GM23338 (cell line): ENCODE measurements at regions not wholly inside any gene's neighbourhood (a gene's known extent, or its start where the extent isn't known, plus 50 kb on each side); places are given as distances from the start of the nearest gene placed in this dataset.

Experiments
- ATAC-seq: fragments of 200-7000 bp; cut with Tn5 transposase; 3 replicates; pipeline ENCODE4 v1.9.1; 2020
- DNase-seq: peaks from one replicate; pipeline ENCODE4 v3.0.0-alpha.2; 2015; ENCODE audit warnings: low spot score
- H2AFZ ChIP-seq: fragments of 200-600 bp; sonication (generic); 2 replicates; pipeline ENCODE4 v1.8.0; 2016; ENCODE audit warnings: antibody characterized with exemption, mild to moderate bottlenecking, moderate library complexity
- H3F3A ChIP-seq: fragments of 200-600 bp; sonication (generic); replicated peaks from 2 replicates; pipeline ENCODE4 v1.8.0; 2017; ENCODE audit warnings: antibody characterized with exemption, mixed run types, low read depth
- H3K27ac ChIP-seq: fragments of 200-600 bp; sonication (generic); 2 replicates; pipeline ENCODE4 v1.6.1; 2016; ENCODE audit warnings: low read depth
- H3K27me3 ChIP-seq: fragments of 200-600 bp; sonication (generic); 2 replicates; pipeline ENCODE4 v1.8.0; 2016; ENCODE audit warnings: mild to moderate bottlenecking, mixed run types, moderate library complexity; ENCODE audit not compliant: insufficient read depth
- H3K36me3 ChIP-seq: fragments of 200-600 bp; sonication (generic); 2 replicates; pipeline ENCODE4 v1.8.0; 2016; ENCODE audit warnings: mild to moderate bottlenecking; ENCODE audit not compliant: insufficient read depth
- H3K4me1 ChIP-seq: fragments of 200-600 bp; sonication (generic); 2 replicates; pipeline ENCODE4 v1.8.0; 2016; ENCODE audit warnings: mild to moderate bottlenecking, moderate library complexity; ENCODE audit not compliant: insufficient read depth
- H3K4me2 ChIP-seq: fragments of 200-600 bp; sonication (generic); 2 replicates; pipeline ENCODE4 v1.7.1; 2017; ENCODE audit warnings: mixed run types
- H3K4me3 ChIP-seq: fragments of 200-600 bp; sonication (generic); 2 replicates; pipeline ENCODE4 v1.6.1; 2016; ENCODE audit warnings: mixed run types
- H3K79me2 ChIP-seq: fragments of 200-600 bp; sonication (generic); replicated peaks from 2 replicates; pipeline ENCODE4 v1.8.0; 2017; ENCODE audit warnings: mild to moderate bottlenecking; ENCODE audit not compliant: insufficient read depth
- H3K9me2 ChIP-seq: fragments of 200-600 bp; sonication (generic); 2 replicates; pipeline ENCODE4 v1.8.0; 2017; ENCODE audit not compliant: insufficient read depth
- H4K20me1 ChIP-seq: fragments of 200-600 bp; sonication (generic); replicated peaks from 2 replicates; pipeline ENCODE4 v1.8.0; 2017; ENCODE audit warnings: mild to moderate bottlenecking; ENCODE audit not compliant: insufficient read depth
- H3K27ac Mint-ChIP-seq: 2 replicates; pipeline ENCODE4 v1.8.0; 2020; ENCODE audit warnings: inconsistent platforms, mild to moderate bottlenecking, moderate library complexity, mixed read lengths
- H3K27me3 Mint-ChIP-seq: 3 replicates; pipeline ENCODE4 v1.8.0; 2022; ENCODE audit warnings: low read depth, mild to moderate bottlenecking, moderate library complexity, mixed read lengths, inconsistent platforms; ENCODE audit not compliant: insufficient read depth, poor library complexity
- H3K36me3 Mint-ChIP-seq: 3 replicates; pipeline ENCODE4 v1.8.0; 2021; ENCODE audit warnings: low read depth, mild to moderate bottlenecking, inconsistent platforms, moderate library complexity, mixed read lengths
- H3K4me1 Mint-ChIP-seq: 3 replicates; pipeline ENCODE4 v1.8.0; 2020; ENCODE audit warnings: mild to moderate bottlenecking, inconsistent platforms, mixed read lengths
- H3K4me3 Mint-ChIP-seq: 3 replicates; pipeline ENCODE4 v1.8.0; 2021; ENCODE audit warnings: moderate library complexity, mild to moderate bottlenecking, inconsistent platforms, mixed read lengths
- H3K9me3 Mint-ChIP-seq: 3 replicates; pipeline ENCODE4 v1.8.0; 2020; ENCODE audit warnings: moderate library complexity, mild to moderate bottlenecking, inconsistent platforms, mixed read lengths
- CREB1 ChIP-seq: fragments of 250-450 bp; sonication (Bioruptor Pico); IDR thresholded peaks from 2 replicates; pipeline ENCODE4 v1.5.0; 2020; ENCODE audit warnings: low read depth, mild to moderate bottlenecking, moderate library complexity
- EZH2 ChIP-seq: fragments of 200-600 bp; sonication (generic); IDR thresholded peaks from one replicate; pipeline ENCODE4 v1.8.0; 2017; ENCODE audit warnings: antibody characterized with exemption, mild to moderate bottlenecking, low read depth; ENCODE audit not compliant: unreplicated experiment
- EZH2phosphoT487 ChIP-seq: fragments of 200-600 bp; sonication (generic); IDR thresholded peaks from one replicate; pipeline ENCODE4 v1.8.1; 2018; ENCODE audit warnings: antibody characterized with exemption; ENCODE audit not compliant: unreplicated experiment
- JUNB ChIP-seq: IDR thresholded peaks from one replicate; pipeline ENCODE4 v1.6.1; 2016; ENCODE audit warnings: antibody characterized with exemption; ENCODE audit not compliant: unreplicated experiment
- NANOG ChIP-seq: IDR thresholded peaks from 2 replicates; pipeline ENCODE4 v1.6.1; 2016; ENCODE audit warnings: antibody characterized with exemption, borderline replicate concordance
- POLR2AphosphoS5 ChIP-seq: IDR thresholded peaks from 2 replicates; pipeline ENCODE4 v1.6.1; 2016; ENCODE audit warnings: antibody characterized with exemption, low read depth
- STAT1 ChIP-seq: IDR thresholded peaks from one replicate; pipeline ENCODE4 v1.6.1; 2016; ENCODE audit warnings: antibody characterized with exemption; ENCODE audit not compliant: unreplicated experiment
- ZNF114 ChIP-seq: fragments of 250-450 bp; sonication (Bioruptor Pico); IDR thresholded peaks from 2 replicates; pipeline ENCODE4 v1.5.0; 2020; ENCODE audit warnings: mild to moderate bottlenecking, moderate library complexity
- ZNF331 ChIP-seq: fragments of 250-450 bp; sonication (Bioruptor Pico); IDR thresholded peaks from 2 replicates; pipeline ENCODE4 v1.5.0; 2020; ENCODE audit warnings: low read depth, mild to moderate bottlenecking, moderate library complexity
- TF ChIP-seq, protein P1 (sequence below): IDR thresholded peaks from one replicate; pipeline ENCODE4 v1.6.1; 2018; ENCODE audit warnings: antibody characterized with exemption; ENCODE audit not compliant: unreplicated experiment
- TF ChIP-seq, protein P2 (sequence below): IDR thresholded peaks from 2 replicates; pipeline ENCODE4 v1.6.1; 2016; ENCODE audit warnings: antibody characterized with exemption
- TF ChIP-seq, protein P3 (sequence below), 2 experiments: fragments of 200-600 bp in 1 of 2; sonication (generic) in 1 of 2; conservative IDR thresholded peaks; 2 replicates each; pipeline versions ENCODE4 v1.5.1 to v1.6.1; 2016 to 2017; ENCODE audit warnings: antibody characterized with exemption in 2 of 2, low read depth in 2 of 2, mild to moderate bottlenecking in 2 of 2, moderate library complexity in 1 of 2
- TF ChIP-seq, protein P4 (sequence below): fragments of 250-450 bp; sonication (Bioruptor Pico); IDR thresholded peaks from 2 replicates; pipeline ENCODE4 v1.5.0; 2020; ENCODE audit warnings: mild to moderate bottlenecking, moderate library complexity

DNA sequence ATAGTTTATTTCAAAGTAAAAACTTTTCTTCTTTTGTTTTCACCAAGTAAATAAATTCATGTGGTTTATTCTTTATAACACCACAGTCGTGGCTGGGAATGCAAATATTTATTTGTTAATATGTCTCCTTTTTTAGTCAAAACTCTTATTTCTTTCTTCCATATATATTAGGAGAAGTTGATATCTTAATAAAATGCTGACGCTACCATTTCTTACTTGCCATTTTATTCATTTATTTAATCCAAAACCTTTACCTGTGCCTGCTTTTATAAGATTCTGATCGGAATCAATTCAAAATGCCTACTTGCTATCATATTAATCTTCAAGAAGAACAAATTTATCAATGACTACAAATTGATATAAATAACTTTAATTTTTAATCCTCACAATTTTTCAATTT lies 362.9 kb upstream of the FSIP2 start:
- Histone ChIP-seq H2AFZ (no peak overlapping the region), H3K79me2 (no peaks in the 10 kb centered on the region), H3K4me3 (no peak overlapping the region), H3K36me3 (no peaks in the 10 kb centered on the region), H3K4me2 (no peak overlapping the region), H4K20me1 (no peaks in the 10 kb centered on the region), H3K4me1 (no peaks in the 10 kb centered on the region), H3K9me2 (peaks cover 4% of the 10 kb centered on the region; the same call in 1 of the 2 replicates), H3F3A (no peaks in the 10 kb centered on the region), H3K27me3 (no peaks in the 10 kb centered on the region), H3K27ac (no peak overlapping the region)
- H3K4me3 Mint-ChIP-seq, result no peak overlapping the region
- ATAC-seq (no peak), DNase-seq (no peak)
- no peak for TF ChIP-seq CREB1 (CRISPR knock-in tag)
- TF ChIP-seq ZNF331, result no peak
- TF ChIP-seq JUNB, result no peak
- TF ChIP-seq, protein P1, sequence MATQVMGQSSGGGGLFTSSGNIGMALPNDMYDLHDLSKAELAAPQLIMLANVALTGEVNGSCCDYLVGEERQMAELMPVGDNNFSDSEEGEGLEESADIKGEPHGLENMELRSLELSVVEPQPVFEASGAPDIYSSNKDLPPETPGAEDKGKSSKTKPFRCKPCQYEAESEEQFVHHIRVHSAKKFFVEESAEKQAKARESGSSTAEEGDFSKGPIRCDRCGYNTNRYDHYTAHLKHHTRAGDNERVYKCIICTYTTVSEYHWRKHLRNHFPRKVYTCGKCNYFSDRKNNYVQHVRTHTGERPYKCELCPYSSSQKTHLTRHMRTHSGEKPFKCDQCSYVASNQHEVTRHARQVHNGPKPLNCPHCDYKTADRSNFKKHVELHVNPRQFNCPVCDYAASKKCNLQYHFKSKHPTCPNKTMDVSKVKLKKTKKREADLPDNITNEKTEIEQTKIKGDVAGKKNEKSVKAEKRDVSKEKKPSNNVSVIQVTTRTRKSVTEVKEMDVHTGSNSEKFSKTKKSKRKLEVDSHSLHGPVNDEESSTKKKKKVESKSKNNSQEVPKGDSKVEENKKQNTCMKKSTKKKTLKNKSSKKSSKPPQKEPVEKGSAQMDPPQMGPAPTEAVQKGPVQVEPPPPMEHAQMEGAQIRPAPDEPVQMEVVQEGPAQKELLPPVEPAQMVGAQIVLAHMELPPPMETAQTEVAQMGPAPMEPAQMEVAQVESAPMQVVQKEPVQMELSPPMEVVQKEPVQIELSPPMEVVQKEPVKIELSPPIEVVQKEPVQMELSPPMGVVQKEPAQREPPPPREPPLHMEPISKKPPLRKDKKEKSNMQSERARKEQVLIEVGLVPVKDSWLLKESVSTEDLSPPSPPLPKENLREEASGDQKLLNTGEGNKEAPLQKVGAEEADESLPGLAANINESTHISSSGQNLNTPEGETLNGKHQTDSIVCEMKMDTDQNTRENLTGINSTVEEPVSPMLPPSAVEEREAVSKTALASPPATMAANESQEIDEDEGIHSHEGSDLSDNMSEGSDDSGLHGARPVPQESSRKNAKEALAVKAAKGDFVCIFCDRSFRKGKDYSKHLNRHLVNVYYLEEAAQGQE, result no peak
- no peak for TF ChIP-seq EZH2
- TF ChIP-seq POLR2AphosphoS5, result no peak
- TF ChIP-seq, protein P2, sequence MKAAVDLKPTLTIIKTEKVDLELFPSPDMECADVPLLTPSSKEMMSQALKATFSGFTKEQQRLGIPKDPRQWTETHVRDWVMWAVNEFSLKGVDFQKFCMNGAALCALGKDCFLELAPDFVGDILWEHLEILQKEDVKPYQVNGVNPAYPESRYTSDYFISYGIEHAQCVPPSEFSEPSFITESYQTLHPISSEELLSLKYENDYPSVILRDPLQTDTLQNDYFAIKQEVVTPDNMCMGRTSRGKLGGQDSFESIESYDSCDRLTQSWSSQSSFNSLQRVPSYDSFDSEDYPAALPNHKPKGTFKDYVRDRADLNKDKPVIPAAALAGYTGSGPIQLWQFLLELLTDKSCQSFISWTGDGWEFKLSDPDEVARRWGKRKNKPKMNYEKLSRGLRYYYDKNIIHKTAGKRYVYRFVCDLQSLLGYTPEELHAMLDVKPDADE, result no peak
- no peak for TF ChIP-seq STAT1
- no peak for TF ChIP-seq EZH2phosphoT487
- TF ChIP-seq, protein P3, sequence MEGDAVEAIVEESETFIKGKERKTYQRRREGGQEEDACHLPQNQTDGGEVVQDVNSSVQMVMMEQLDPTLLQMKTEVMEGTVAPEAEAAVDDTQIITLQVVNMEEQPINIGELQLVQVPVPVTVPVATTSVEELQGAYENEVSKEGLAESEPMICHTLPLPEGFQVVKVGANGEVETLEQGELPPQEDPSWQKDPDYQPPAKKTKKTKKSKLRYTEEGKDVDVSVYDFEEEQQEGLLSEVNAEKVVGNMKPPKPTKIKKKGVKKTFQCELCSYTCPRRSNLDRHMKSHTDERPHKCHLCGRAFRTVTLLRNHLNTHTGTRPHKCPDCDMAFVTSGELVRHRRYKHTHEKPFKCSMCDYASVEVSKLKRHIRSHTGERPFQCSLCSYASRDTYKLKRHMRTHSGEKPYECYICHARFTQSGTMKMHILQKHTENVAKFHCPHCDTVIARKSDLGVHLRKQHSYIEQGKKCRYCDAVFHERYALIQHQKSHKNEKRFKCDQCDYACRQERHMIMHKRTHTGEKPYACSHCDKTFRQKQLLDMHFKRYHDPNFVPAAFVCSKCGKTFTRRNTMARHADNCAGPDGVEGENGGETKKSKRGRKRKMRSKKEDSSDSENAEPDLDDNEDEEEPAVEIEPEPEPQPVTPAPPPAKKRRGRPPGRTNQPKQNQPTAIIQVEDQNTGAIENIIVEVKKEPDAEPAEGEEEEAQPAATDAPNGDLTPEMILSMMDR (conservative IDR thresholded peaks at IDR 0.05; ENCODE audit: low read depth in 2 of 2), result no peak
- no peak for TF ChIP-seq ZNF114 (CRISPR knock-in tag)
- no peak for TF ChIP-seq NANOG
- TF ChIP-seq, protein P4, sequence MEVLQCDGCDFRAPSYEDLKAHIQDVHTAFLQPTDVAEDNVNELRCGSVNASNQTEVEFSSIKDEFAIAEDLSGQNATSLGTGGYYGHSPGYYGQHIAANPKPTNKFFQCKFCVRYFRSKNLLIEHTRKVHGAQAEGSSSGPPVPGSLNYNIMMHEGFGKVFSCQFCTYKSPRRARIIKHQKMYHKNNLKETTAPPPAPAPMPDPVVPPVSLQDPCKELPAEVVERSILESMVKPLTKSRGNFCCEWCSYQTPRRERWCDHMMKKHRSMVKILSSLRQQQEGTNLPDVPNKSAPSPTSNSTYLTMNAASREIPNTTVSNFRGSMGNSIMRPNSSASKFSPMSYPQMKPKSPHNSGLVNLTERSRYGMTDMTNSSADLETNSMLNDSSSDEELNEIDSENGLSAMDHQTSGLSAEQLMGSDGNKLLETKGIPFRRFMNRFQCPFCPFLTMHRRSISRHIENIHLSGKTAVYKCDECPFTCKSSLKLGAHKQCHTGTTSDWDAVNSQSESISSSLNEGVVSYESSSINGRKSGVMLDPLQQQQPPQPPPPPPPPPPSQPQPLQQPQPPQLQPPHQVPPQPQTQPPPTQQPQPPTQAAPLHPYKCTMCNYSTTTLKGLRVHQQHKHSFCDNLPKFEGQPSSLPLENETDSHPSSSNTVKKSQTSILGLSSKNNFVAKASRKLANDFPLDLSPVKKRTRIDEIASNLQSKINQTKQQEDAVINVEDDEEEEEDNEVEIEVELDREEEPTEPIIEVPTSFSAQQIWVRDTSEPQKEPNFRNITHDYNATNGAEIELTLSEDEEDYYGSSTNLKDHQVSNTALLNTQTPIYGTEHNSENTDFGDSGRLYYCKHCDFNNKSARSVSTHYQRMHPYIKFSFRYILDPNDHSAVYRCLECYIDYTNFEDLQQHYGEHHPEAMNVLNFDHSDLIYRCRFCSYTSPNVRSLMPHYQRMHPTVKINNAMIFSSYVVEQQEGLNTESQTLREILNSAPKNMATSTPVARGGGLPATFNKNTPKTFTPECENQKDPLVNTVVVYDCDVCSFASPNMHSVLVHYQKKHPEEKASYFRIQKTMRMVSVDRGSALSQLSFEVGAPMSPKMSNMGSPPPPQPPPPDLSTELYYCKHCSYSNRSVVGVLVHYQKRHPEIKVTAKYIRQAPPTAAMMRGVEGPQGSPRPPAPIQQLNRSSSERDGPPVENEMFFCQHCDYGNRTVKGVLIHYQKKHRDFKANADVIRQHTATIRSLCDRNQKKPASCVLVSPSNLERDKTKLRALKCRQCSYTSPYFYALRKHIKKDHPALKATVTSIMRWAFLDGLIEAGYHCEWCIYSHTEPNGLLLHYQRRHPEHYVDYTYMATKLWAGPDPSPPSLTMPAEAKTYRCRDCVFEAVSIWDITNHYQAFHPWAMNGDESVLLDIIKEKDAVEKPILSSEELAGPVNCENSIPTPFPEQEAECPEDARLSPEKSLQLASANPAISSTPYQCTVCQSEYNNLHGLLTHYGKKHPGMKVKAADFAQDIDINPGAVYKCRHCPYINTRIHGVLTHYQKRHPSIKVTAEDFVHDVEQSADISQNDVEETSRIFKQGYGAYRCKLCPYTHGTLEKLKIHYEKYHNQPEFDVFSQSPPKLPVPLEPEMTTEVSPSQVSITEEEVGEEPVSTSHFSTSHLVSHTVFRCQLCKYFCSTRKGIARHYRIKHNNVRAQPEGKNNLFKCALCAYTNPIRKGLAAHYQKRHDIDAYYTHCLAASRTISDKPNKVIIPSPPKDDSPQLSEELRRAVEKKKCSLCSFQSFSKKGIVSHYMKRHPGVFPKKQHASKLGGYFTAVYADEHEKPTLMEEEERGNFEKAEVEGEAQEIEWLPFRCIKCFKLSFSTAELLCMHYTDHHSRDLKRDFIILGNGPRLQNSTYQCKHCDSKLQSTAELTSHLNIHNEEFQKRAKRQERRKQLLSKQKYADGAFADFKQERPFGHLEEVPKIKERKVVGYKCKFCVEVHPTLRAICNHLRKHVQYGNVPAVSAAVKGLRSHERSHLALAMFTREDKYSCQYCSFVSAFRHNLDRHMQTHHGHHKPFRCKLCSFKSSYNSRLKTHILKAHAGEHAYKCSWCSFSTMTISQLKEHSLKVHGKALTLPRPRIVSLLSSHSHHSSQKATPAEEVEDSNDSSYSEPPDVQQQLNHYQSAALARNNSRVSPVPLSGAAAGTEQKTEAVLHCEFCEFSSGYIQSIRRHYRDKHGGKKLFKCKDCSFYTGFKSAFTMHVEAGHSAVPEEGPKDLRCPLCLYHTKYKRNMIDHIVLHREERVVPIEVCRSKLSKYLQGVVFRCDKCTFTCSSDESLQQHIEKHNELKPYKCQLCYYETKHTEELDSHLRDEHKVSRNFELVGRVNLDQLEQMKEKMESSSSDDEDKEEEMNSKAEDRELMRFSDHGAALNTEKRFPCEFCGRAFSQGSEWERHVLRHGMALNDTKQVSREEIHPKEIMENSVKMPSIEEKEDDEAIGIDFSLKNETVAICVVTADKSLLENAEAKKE, result no peak
- no peaks in the 10 kb centered on the region for H3K4me1 Mint-ChIP-seq
- H3K9me3 Mint-ChIP-seq, result no peaks in the 10 kb centered on the region
- peaks cover 2% of the 10 kb centered on the region for H3K27me3 Mint-ChIP-seq
- H3K27ac Mint-ChIP-seq, result no peak overlapping the region
- no peaks in the 10 kb centered on the region for H3K36me3 Mint-ChIP-seq
